ENCODE measurements at regions not wholly inside any gene's neighbourhood (a gene's known extent, or its start where the extent isn't known, plus 50 kb on each side); places are given as distances from the start of the nearest gene placed in this dataset.

DNA sequence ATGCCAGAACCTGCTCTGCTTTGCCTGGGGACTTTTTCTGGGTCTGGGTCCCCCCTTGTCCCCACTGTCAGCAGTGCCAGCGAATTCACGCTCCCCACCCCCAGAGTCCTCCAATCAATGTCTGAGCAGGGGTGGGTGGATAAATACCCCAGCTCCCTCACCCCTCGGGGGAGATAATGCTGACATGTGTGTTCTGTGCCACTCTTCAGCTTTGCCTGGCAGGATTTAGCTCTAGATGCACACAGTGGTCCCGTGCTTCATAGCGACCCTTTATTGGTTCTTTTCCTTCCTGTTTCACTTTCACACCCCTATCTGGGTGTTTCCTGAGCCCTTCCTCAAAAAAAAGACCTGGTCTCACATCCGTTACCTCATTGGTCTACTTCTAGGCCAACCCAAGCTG is 277.0 kb downstream of the NPIPA8 start:
- H3K4me1 Mint-ChIP-seq = no peaks in the 10 kb centered on the region
- peaks cover 3% of the 10 kb centered on the region for H3K27me3 Mint-ChIP-seq
- no peaks in the 10 kb centered on the region for H3K9me3 Mint-ChIP-seq
- no peaks in the 10 kb centered on the region for H3K36me3 Mint-ChIP-seq (ENCODE audit: low read depth)
- H3K27ac Mint-ChIP-seq = no peak overlapping the region
- TF ChIP-seq, protein P1, sequence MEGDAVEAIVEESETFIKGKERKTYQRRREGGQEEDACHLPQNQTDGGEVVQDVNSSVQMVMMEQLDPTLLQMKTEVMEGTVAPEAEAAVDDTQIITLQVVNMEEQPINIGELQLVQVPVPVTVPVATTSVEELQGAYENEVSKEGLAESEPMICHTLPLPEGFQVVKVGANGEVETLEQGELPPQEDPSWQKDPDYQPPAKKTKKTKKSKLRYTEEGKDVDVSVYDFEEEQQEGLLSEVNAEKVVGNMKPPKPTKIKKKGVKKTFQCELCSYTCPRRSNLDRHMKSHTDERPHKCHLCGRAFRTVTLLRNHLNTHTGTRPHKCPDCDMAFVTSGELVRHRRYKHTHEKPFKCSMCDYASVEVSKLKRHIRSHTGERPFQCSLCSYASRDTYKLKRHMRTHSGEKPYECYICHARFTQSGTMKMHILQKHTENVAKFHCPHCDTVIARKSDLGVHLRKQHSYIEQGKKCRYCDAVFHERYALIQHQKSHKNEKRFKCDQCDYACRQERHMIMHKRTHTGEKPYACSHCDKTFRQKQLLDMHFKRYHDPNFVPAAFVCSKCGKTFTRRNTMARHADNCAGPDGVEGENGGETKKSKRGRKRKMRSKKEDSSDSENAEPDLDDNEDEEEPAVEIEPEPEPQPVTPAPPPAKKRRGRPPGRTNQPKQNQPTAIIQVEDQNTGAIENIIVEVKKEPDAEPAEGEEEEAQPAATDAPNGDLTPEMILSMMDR (IDR thresholded peaks at IDR 0.05) = no peak
- ATAC-seq (ENCODE audit: low read depth) (no peak), DNase-seq (no peak)
- ChIA-PET CTCF (no interaction called here), POLR2A (no interaction called here)
- intact Hi-C loops (cut with micrococcal nuclease) = no loop called here
- no peak overlapping the region for H3K4me3 Mint-ChIP-seq

DNA sequence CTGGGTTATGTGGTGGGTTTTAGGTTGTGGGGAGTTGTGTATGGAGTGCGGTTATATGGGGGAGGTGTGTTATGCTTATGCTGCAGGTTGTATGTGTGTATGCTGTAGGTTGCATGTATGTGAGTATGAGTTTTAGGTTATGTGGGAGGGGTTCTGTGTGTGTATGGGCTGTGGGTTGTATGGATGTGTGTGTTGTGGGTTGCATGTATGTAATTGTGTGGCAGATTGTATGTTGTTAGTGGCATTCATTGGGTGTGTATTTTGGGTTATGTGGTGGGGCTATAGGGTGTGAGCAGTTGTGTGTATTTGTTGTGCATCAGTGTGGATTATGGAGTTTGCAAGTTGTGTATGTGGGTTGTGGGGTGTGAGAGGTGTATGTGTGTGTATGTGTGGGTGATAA is 277.4 kb downstream of the NPIPA8 start:
- Mint-ChIP-seq H3K4me1 (no peaks in the 10 kb centered on the region), H3K27ac (no peak overlapping the region), H3K9me3 (no peaks in the 10 kb centered on the region), H3K27me3 (peaks cover 3% of the 10 kb centered on the region), H3K36me3 (ENCODE audit: low read depth) (no peaks in the 10 kb centered on the region), H3K4me3 (no peak overlapping the region)
- TF ChIP-seq, protein P1 (IDR thresholded peaks at IDR 0.05) = no peak
- ChIA-PET CTCF (no interaction called here), POLR2A (no interaction called here)
- intact Hi-C loops (cut with micrococcal nuclease) = no loop called here
- ATAC-seq (ENCODE audit: low read depth) (no peak), DNase-seq (no peak)

DNA sequence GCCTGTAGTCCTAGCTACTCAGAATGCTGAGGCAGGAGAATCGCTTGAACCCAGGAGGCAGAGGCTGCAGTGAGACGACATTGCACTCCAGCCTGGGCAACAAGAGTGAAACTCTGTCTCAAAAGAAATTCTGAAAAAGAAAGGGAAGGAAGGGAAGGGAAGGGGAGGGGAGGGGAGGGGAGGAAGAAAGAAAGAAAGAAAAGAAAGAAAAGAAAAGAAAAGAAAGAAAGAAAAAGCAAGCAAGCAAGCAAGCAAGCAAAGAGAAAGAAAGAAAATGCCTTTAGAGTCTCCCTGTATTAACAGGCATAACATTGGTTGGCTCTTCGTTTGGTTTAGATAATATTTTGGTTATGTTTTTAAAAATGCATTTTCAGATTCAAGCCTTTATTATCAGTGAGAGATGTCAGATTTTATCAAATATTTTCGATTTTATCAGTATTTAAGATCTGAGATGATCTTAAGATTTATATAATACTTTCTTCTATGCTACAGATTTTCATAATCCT is 281.1 kb downstream of the NPIPA8 start:
- DNase-seq = no peak
- Mint-ChIP-seq H3K27ac (no peak overlapping the region), H3K4me1 (no peaks in the 10 kb centered on the region), H3K4me3 (no peak overlapping the region), H3K36me3 (ENCODE audit: low read depth) (no peaks in the 10 kb centered on the region), H3K9me3 (peaks cover 2% of the 10 kb centered on the region), H3K27me3 (no peaks in the 10 kb centered on the region)
- POLR2A ChIA-PET = no interaction called here
- CTCF ChIA-PET = no interaction called here
- intact Hi-C loops (cut with micrococcal nuclease) = no loop called here
- TF ChIP-seq, protein P1 (IDR thresholded peaks at IDR 0.05) = no peak
- ATAC-seq (ENCODE audit: low read depth) = no peak

DNA sequence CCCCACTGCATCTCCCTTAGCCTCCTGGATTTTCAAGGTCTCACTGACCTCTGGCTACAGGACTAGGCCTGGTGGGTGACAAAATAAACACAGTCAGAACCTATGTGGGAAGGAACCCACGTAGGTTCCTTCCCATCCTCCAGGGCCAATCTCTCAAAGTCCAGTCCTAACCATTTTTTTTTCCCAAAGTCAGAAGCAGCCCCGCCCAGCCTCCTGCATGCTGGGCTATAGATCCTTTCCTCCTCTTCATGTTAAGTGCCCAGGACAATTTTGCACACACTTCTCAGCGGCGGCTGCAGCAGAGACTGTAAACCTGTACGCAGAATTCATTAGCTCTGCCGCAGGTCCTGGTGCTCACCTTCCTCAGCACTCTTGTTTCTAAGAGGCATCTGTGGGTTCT is 285.8 kb downstream of the NPIPA8 start:
- TF ChIP-seq, protein P1 (IDR thresholded peaks at IDR 0.05) = no peak
- DNase-seq = no peak
- intact Hi-C loops (cut with micrococcal nuclease) = no loop called here
- POLR2A ChIA-PET = no interaction called here
- CTCF ChIA-PET = no interaction called here
- no peaks in the 10 kb centered on the region for H3K4me1 Mint-ChIP-seq
- H3K4me3 Mint-ChIP-seq = no peak overlapping the region
- H3K27me3 Mint-ChIP-seq = no peaks in the 10 kb centered on the region
- H3K27ac Mint-ChIP-seq = no peak overlapping the region
- peaks cover 2% of the 10 kb centered on the region for H3K9me3 Mint-ChIP-seq
- ATAC-seq (ENCODE audit: low read depth) = no peak
- no peaks in the 10 kb centered on the region for H3K36me3 Mint-ChIP-seq (ENCODE audit: low read depth)

DNA sequence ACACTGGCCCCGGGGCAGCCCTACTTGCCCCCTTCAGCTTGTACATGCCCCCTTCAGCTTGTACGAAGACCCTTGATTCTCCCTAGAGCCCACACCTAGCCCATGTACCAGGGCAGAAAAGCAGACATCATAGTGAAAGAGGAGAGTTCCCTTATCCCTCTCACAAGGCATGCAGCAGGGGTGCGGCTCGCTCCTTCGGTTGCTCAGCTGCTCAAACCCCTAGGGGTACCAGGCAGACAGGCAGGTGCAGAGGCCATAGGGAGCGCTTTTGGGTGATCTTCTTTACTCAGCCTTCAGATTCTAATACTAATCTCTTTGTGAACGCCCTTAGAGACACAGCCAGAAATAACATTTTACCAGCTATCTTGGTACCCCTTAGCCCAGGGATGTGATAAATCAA is 286.3 kb downstream of the NPIPA8 start:
- ATAC-seq (ENCODE audit: low read depth) = no peak
- no peak overlapping the region for H3K4me3 Mint-ChIP-seq
- no peaks in the 10 kb centered on the region for H3K36me3 Mint-ChIP-seq (ENCODE audit: low read depth)
- CTCF ChIA-PET = no interaction called here
- TF ChIP-seq, protein P1 (IDR thresholded peaks at IDR 0.05) = no peak
- intact Hi-C loops (cut with micrococcal nuclease) = no loop called here
- peaks cover 2% of the 10 kb centered on the region for H3K9me3 Mint-ChIP-seq
- POLR2A ChIA-PET = no interaction called here
- no peaks in the 10 kb centered on the region for H3K27me3 Mint-ChIP-seq
- no peak overlapping the region for H3K27ac Mint-ChIP-seq
- no peak for DNase-seq
- no peaks in the 10 kb centered on the region for H3K4me1 Mint-ChIP-seq
